HG03045 (cell line): ENCODE measurements at regions not wholly inside any gene's neighbourhood (a gene's known extent, or its start where the extent isn't known, plus 50 kb on each side); places are given as distances from the start of the nearest gene placed in this dataset.
"Not testable (repeated sequence)": the region's sequence is repeated elsewhere in the genome, so short reads cannot be mapped to it uniquely, and the experiment has no call there.

Experiments
- ATAC-seq: cut with Tn5 transposase; IDR thresholded peaks from one replicate; pipeline ENCODE4 v1.9.1; 2021; ENCODE audit warnings: mild to moderate bottlenecking, moderate library complexity; ENCODE audit not compliant: unreplicated experiment

- ATAC-seq, result no peak
These were observed 363.3 kb downstream of the KCNRG start for GRCh38 chr13:50378509-50379044.

GRCh38 chr13:50379584-50379983 is 364.3 kb downstream of the KCNRG start:
- no peak for ATAC-seq

- no peak for ATAC-seq
These were observed 365.7 kb downstream of the KCNRG start for GRCh38 chr13:50380905-50381304.

- ATAC-seq, result no peak
These were observed 367.3 kb downstream of the KCNRG start for GRCh38 chr13:50382511-50382910.

GRCh38 chr13:50382951-50383350 is 367.7 kb downstream of the KCNRG start:
- no peak for ATAC-seq

- ATAC-seq, result no peak
These were observed 369.5 kb downstream of the KCNRG start for GRCh38 chr13:50384724-50385123.

- no peak for ATAC-seq
These were observed 371.4 kb downstream of the KCNRG start for GRCh38 chr13:50386541-50387050.

GRCh38 chr13:50387051-50387581 is 371.9 kb downstream of the KCNRG start:
- ATAC-seq, result no peak

- no peak for ATAC-seq
These were observed 373.2 kb downstream of the KCNRG start for GRCh38 chr13:50388481-50388880.

GRCh38 chr13:50389726-50390125 is 374.5 kb downstream of the KCNRG start:
- no peak for ATAC-seq

GRCh38 chr13:50390503-50391248 is 375.4 kb downstream of the KCNRG start:
- no peak for ATAC-seq

- no peak for ATAC-seq
These were observed 377.7 kb downstream of the KCNRG start for GRCh38 chr13:50392977-50393376.

- ATAC-seq, result no peak
These were observed 378.4 kb downstream of the KCNRG start for GRCh38 chr13:50393628-50394027.

GRCh38 chr13:50396001-50396400 is 380.8 kb downstream of the KCNRG start:
- ATAC-seq, result no peak

- ATAC-seq, result not testable (repeated sequence)
These were observed 381.4 kb downstream of the KCNRG start for GRCh38 chr13:50396618-50397017.

GRCh38 chr13:50400035-50400726 is 384.9 kb downstream of the KCNRG start:
- ATAC-seq, result no peak

- no peak for ATAC-seq
These were observed 385.8 kb downstream of the KCNRG start for GRCh38 chr13:50401049-50401505.

GRCh38 chr13:50401721-50402465 is 386.6 kb downstream of the KCNRG start:
- no peak for ATAC-seq

- ATAC-seq, result no peak
These were observed 388.1 kb downstream of the KCNRG start for GRCh38 chr13:50403311-50403710.

GRCh38 chr13:50404116-50404515 is 388.9 kb downstream of the KCNRG start:
- ATAC-seq, result no peak

GRCh38 chr13:50404769-50405168 is 389.5 kb downstream of the KCNRG start:
- no peak for ATAC-seq
